Mesodermal cell (in vitro differentiated cells): ENCODE measurements at regions not wholly inside any gene's neighbourhood (a gene's known extent, or its start where the extent isn't known, plus 50 kb on each side); places are given as distances from the start of the nearest gene placed in this dataset.

Experiments
- H3K27ac ChIP-seq: 2 replicates; pipeline ENCODE4 v1.7.0; 2013; ENCODE audit warnings: mild to moderate bottlenecking, low read depth, low read length, moderate library complexity; ENCODE audit not compliant: severe bottlenecking
- H3K36me3 ChIP-seq: 2 replicates; pipeline ENCODE4 v1.7.1; 2013; ENCODE audit warnings: mild to moderate bottlenecking, low read length, moderate library complexity; ENCODE audit not compliant: control insufficient read depth, insufficient read depth
- H3K4me1 ChIP-seq: one replicate; pipeline ENCODE4 v1.7.1; 2013; ENCODE audit warnings: mild to moderate bottlenecking, low read length; ENCODE audit not compliant: insufficient read depth, control insufficient read depth, poor library complexity, severe bottlenecking
- H3K4me3 ChIP-seq: 2 replicates; pipeline ENCODE4 v1.7.0; 2013; ENCODE audit warnings: low read length, control low read depth, mild to moderate bottlenecking; ENCODE audit not compliant: insufficient read depth, poor library complexity, severe bottlenecking; ENCODE audit errors: extremely low read depth
- H3K9me3 ChIP-seq: 2 replicates; pipeline ENCODE4 v1.7.1; 2013; ENCODE audit warnings: mild to moderate bottlenecking, low read length, moderate library complexity; ENCODE audit not compliant: control insufficient read depth
- WGBS, 2 experiments: methylation state at CpG; one replicate each; pipeline ENCODE4 v1.1.5; 2013; ENCODE audit warnings: missing lambda C conversion rate in 2 of 2; ENCODE audit not compliant: insufficient coverage in 2 of 2; 5-methylcytosine and 5-hydroxymethylcytosine counted together

DNA sequence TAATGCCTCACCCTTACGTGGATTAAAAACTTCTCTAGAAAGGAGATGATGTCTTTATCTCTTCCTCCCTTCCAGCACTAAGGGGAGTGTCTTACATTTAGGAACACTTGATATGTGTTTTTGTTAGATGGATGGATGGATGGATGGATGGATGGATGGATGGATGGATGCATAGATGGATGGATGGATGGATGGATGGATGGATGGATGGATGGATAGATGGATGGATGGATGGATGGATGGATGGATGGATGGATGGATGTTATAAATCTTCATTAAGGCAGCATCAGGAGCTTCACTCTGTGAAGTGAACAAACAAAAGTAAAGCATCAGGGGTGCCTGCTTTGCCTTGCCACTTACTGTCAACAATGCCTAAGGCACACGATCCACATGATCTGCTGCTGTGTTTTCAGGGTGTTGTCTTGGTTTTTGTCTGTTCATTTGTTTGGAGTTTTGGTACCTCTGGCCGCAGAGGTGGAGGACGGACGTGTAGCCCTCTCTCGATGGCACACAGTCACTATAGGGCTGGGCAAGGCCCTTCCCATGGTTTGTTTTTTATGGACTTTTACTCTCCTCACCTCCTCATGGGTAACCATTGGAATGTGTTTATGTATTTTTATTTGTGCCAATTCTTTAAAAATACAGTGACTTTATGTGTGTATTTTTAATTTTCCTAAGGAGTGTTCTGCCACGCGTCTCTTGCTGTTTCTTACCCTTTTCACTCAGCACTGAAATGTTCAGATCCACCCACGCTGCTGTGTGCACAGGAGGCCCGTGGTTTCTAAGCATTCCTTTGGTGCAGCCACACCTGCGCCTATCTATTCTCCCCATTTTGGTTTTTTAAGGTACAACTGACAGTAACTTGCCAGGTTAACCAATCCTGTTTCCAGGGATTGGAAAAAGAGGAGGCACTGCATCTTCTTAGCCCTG, 91.8 kb upstream of the ENPP6 start:
- Histone ChIP-seq H3K36me3 (no peaks in the 10 kb centered on the region), H3K9me3 (no peaks in the 10 kb centered on the region), H3K4me3 (no peak overlapping the region), H3K27ac (no peak overlapping the region), H3K4me1 (no peaks in the 10 kb centered on the region)
- WGBS, 2 experiments, result 81 to 95% methylated on average over 4 of the region's 11 CpGs

DNA sequence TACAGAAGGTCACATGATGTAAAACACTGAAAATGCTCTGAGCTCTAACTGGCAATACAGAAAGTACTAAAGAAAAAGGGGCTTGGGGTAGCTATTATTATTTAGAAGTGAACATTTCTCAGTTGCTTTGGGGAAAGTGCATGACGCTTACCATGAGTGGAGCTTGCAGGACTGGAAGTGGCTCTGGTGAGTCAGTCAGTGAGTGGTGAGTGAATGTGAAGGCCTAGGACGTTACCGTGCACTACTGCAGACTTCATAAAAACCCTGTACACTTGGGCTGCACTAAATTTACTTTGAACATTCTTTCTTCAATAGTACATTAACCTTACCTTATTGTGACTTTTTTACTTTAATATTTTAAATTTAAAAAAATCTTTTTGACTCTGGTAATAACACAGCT, 89.3 kb upstream of the ENPP6 start:
- WGBS, 2 experiments, result 71% methylated on average over 1 of the region's 3 CpGs; no CpG with 5 or more reads in 1 of the 2 experiments
- no peak overlapping the region for H3K4me3 ChIP-seq
- no peaks in the 10 kb centered on the region for H3K36me3 ChIP-seq
- no peak overlapping the region for H3K27ac ChIP-seq
- no peaks in the 10 kb centered on the region for H3K9me3 ChIP-seq
- H3K4me1 ChIP-seq, result no peaks in the 10 kb centered on the region

- Histone ChIP-seq H3K27ac (no peak overlapping the region), H3K9me3 (no peaks in the 10 kb centered on the region), H3K4me3 (no peak overlapping the region), H3K36me3 (no peaks in the 10 kb centered on the region), H3K4me1 (no peaks in the 10 kb centered on the region)
- no CpG with 5 or more reads among the region's 1 CpG for WGBS, 2 experiments
Measured at GRCh38 chr4:184306470-184306869, 88.8 kb upstream of the ENPP6 start.

DNA sequence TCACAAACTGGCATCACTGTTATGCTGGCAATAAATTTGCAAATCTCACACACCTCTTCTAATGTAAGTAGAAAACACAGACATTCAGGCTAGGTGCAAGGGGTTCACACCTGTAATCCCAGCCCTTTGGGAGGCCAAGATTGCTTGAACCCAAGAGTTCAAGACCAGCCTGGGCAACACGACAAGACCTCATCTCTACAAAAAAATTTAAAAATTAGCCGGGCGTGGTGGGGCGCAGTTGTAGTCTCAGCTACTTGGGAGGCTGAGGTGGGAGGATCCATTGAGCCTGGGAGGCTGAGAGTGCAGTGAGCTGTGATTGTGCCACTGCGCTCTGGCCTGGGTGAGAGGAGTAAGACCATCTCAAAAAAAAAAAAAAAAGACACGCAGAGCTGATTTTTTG, 83.1 kb upstream of the ENPP6 start:
- WGBS, 2 experiments, result 79% methylated on average over 3 of the region's 6 CpGs; no CpG with 5 or more reads in 1 of the 2 experiments
- no peaks in the 10 kb centered on the region for H3K36me3 ChIP-seq
- H3K27ac ChIP-seq, result no peak overlapping the region
- no peaks in the 10 kb centered on the region for H3K4me1 ChIP-seq
- H3K9me3 ChIP-seq, result no peaks in the 10 kb centered on the region
- no peak overlapping the region for H3K4me3 ChIP-seq

DNA sequence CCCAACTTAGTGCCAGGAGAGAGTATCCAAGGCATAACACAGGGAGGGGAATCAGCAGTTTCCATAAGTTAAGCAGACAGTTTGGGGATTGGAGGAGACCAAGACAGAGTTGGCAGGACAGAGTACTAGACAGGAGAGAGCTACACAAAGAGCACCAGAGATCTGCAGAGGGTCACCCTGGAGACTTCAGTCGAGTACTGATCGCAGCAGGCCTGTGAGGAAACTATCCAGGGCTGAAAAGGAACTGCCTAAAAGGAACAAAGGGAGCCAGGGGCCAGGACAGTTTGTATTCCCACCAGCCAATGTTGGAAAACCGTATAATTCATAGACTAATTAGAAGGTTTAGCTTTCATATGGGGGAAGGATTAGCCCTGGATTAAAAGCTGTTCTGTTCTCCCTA, 80.6 kb upstream of the ENPP6 start:
- H3K9me3 ChIP-seq, result peaks cover 8% of the 10 kb centered on the region
- H3K27ac ChIP-seq, result no peak overlapping the region
- H3K4me3 ChIP-seq, result no peak overlapping the region
- H3K4me1 ChIP-seq, result no peaks in the 10 kb centered on the region
- WGBS, 2 experiments, result 73 to 85% methylated on average over 2 to 3 of the region's 3 CpGs
- no peaks in the 10 kb centered on the region for H3K36me3 ChIP-seq

- 78 to 93% methylated on average over 3 of the region's 4 CpGs for WGBS, 2 experiments
- peaks cover 8% of the 10 kb centered on the region for H3K9me3 ChIP-seq
- no peak overlapping the region for H3K4me3 ChIP-seq
- H3K36me3 ChIP-seq, result no peaks in the 10 kb centered on the region
- H3K27ac ChIP-seq, result no peak overlapping the region
- H3K4me1 ChIP-seq, result no peaks in the 10 kb centered on the region
Measured at GRCh38 chr4:184295206-184295605, 77.5 kb upstream of the ENPP6 start.

- H3K9me3 ChIP-seq, result peaks cover 8% of the 10 kb centered on the region
- no peak overlapping the region for H3K27ac ChIP-seq
- H3K36me3 ChIP-seq, result no peaks in the 10 kb centered on the region
- WGBS, 2 experiments, result 82 to 88% methylated on average over 6 of the region's 7 CpGs
- H3K4me1 ChIP-seq, result no peaks in the 10 kb centered on the region
- no peak overlapping the region for H3K4me3 ChIP-seq
Measured at GRCh38 chr4:184294606-184295133, 77.0 kb upstream of the ENPP6 start.

DNA sequence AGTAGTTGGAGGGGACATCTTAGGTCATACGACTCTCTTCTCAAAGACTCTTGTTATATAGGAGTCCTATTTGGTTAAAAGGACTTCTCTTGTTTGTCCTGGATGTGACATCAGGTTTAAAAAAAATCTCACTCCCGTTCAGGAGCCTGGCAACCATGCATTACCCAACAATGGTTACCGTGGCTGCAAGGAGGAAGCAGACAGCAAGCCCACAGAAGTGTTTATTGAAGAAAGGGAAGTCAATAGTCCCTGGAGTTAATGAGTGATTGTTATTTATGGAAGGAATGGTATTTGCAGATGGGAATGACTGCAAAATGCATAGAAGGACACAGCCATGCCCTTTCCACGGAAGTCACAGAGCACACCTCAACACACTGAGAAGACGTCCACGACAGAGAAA, 75.9 kb upstream of the ENPP6 start:
- peaks cover 8% of the 10 kb centered on the region for H3K9me3 ChIP-seq
- no peak overlapping the region for H3K4me3 ChIP-seq
- peak overlapping the region; percentile 20 for H3K27ac ChIP-seq
- 70 to 76% methylated on average over 2 to 4 of the region's 6 CpGs for WGBS, 2 experiments
- H3K4me1 ChIP-seq, result no peaks in the 10 kb centered on the region
- H3K36me3 ChIP-seq, result no peaks in the 10 kb centered on the region

DNA sequence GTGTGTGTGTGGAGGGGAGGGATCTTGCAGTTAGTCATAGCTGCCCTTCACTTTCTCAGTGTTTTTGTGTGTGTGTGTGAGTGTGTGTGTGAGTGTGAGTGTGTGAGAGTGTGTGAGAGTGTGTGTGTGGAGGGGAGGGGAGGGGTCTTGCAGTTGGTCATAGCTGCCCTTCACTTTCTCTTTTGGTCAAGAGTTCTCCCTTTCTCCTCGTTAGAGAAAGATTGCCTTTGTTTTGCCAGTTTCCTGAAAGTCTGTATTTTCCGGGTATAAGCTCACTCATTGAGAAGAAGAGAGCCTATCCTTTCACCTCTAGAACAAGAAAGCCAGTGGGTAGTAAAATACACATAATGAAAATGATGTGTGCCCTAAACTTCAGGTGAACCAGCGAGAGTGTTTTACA, 75.2 kb upstream of the ENPP6 start:
- 80% methylated on average over 1 of the region's 3 CpGs; no CpG with 5 or more reads in 1 of the 2 experiments for WGBS, 2 experiments
- no peaks in the 10 kb centered on the region for H3K4me1 ChIP-seq

GRCh38 chr4:184292465-184292867, 74.8 kb upstream of the ENPP6 start:
- H3K4me1 ChIP-seq, result no peaks in the 10 kb centered on the region
- H3K4me3 ChIP-seq, result no peak overlapping the region
- 100% methylated on average over 1 to 3 of the region's 3 CpGs for WGBS, 2 experiments
- H3K9me3 ChIP-seq, result peaks cover 8% of the 10 kb centered on the region
- H3K27ac ChIP-seq, result no peak overlapping the region
- no peaks in the 10 kb centered on the region for H3K36me3 ChIP-seq

More for the DNA sequence above, 75.2 kb upstream of the ENPP6 start:
- H3K36me3 ChIP-seq, result no peaks in the 10 kb centered on the region
- H3K4me3 ChIP-seq, result no peak overlapping the region
- H3K27ac ChIP-seq, result no peak overlapping the region
- peaks cover 8% of the 10 kb centered on the region for H3K9me3 ChIP-seq

- no peaks in the 10 kb centered on the region for H3K4me1 ChIP-seq
- 90 to 95% methylated on average over 2 of the region's 3 CpGs for WGBS, 2 experiments
- H3K4me3 ChIP-seq, result no peak overlapping the region
- no peaks in the 10 kb centered on the region for H3K36me3 ChIP-seq
- H3K9me3 ChIP-seq, result no peaks in the 10 kb centered on the region
- H3K27ac ChIP-seq, result no peak overlapping the region
Measured at GRCh38 chr4:184289179-184289535, 71.5 kb upstream of the ENPP6 start.
